HG03575 (cell line): ENCODE measurements at regions not wholly inside any gene's neighbourhood (a gene's known extent, or its start where the extent isn't known, plus 50 kb on each side); places are given as distances from the start of the nearest gene placed in this dataset.
"Not testable (repeated sequence)": the region's sequence is repeated elsewhere in the genome, so short reads cannot be mapped to it uniquely, and the experiment has no call there.

Experiments
- ATAC-seq: cut with Tn5 transposase; IDR thresholded peaks from one replicate; pipeline ENCODE4 v1.9.1; 2021; ENCODE audit not compliant: unreplicated experiment, insufficient number of reproducible peaks, low FRiP score; ENCODE audit errors: extremely low read depth

DNA sequence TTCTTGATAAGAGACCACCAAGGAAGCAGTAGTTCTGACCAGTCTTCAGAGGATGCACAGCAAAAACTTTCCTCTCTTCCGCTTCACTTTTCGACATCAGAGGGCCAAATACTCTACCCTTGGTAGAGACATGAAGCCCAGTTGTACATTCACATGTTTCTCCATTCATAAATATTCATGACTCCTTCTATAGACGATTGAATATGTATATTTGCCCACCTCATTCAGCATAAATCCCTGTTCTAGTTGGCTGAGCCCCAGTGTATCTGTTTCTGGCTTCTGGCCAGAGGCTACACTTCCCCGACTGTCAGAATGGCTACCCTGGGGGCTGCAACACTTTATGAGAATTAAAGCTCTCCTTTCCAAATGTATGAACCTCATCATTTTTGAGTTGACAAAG, 258.5 kb downstream of the ASXL3 start:
- ATAC-seq, result no peak

DNA sequence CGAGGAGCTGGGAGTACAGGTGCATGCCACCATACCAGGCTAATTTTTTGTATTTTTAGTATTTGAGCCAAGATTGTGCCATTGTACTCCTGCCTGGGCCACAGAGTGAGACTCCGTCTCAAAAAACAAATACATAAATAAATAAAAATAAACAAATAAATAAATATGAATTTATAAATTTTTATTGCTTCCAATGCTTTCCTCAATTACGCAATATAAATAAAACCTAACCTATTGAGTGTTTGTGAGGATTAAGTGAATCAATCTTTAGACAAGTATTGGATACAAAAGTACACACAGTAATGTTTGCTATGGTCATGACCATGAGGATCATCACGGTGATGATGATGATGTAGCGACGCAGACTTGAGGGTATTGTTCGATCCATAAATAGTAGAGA, 257.4 kb downstream of the ASXL3 start:
- ATAC-seq, result no peak

DNA sequence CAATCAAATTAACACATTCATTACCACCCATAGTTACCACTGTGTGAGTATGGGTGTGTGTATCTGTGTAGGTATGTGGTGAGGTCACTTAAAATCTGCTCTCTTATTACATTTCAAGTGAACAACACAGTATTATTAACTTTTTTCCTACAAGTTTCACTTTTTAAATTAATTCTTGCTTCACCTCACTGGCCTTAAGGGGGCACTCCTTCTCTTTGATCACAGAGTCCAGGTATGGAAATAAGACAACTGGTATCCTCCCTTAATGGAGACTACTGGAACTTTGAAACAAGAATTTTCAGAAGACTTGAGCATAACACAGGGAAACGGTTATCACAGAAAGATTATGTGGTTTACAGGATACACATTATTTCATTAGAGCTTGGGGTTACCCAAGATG, 255.8 kb downstream of the ASXL3 start:
- no peak for ATAC-seq

DNA sequence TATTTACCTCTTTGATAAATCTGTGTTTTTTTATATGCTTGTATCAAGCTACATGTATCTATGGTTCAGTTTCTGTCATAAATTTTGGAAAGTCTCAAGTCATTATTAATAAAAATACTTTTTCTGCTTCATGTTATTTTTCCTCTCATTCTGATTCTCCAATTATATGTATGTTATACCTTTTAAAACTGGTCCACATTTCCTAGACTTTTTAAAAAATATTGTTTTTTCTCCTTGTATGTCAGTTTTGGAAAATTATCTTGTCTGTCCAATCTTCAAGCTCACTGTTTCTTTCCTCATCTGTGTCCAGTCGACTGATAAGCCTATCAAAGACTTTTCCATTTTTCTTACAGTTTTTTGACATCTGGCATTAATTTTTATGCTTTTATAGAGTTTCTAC, 253.4 kb downstream of the ASXL3 start:
- ATAC-seq, result no peak

DNA sequence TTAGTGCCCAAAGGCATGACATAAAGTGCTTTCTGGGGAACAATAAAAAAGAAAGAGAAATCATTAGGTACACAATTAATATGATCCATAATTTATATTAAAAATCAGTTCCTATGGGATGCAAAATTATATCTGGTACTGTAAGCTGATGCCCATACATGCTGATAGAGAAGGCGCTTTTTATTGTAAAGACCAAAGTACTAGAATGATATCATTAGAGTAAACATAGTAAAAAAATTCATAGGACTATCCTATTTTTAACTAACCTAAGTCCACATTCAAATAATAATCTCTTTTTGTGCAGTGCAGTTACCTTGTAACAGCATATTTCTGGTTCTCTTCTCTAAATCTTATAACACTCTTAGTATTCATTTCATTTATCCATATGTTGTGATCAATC, 252.2 kb downstream of the ASXL3 start:
- ATAC-seq, result no peak

DNA sequence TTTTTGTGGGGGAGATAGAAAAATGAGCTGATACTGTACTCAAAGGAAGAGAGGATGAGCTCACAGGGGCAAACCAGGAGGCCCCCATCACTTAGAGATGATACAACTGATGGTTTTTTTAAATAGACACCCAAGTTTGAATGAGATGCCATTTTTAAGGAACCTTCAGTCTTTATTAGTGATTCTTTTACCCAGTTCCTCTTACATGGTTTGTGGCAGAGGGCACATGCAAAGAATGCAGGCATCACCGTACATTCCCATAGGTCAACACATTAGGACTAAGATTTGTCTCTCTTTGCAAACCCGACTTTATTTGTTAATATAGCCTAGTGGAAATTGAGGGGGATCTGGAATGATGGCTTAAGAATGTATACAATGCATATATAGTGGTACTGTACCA, 250.9 kb downstream of the ASXL3 start:
- no peak for ATAC-seq

DNA sequence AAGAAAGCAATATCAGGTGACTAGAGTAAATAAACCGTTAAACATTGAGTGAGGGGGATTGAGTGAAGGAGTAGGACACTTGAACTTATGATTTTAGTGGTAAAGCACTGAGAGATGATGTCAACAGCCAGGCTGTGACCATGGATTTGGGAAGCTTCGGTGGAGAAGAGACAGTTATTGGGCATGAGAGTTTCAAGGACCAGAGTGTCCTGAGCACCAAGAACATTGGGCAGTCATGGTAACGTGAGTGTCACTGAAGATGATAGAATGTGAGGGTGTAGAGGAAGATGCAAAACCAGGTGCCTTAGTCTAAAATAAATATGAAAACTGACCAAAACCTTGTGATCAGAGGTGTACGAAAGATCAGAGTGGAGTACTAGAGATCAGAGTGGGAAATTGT, 248.1 kb downstream of the ASXL3 start:
- no peak for ATAC-seq

DNA sequence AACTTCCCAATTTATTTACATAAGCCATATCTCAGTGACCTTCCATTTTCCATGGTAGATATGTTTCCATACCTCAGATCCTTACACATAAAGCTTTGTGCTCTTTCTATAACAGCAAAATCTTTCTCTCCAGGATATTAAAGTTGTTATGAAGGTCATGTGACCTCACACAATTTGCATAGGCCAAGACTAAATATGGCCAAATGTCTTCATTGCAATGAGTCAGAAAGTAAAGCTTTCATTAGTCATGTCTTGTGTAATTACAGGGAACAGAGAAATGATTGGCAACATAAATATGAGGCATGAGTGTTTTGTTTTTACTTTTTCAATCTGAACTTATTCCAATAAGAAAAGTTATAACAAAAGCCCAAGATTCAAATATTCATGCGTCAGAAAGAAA, 243.5 kb downstream of the ASXL3 start:
- no peak for ATAC-seq

DNA sequence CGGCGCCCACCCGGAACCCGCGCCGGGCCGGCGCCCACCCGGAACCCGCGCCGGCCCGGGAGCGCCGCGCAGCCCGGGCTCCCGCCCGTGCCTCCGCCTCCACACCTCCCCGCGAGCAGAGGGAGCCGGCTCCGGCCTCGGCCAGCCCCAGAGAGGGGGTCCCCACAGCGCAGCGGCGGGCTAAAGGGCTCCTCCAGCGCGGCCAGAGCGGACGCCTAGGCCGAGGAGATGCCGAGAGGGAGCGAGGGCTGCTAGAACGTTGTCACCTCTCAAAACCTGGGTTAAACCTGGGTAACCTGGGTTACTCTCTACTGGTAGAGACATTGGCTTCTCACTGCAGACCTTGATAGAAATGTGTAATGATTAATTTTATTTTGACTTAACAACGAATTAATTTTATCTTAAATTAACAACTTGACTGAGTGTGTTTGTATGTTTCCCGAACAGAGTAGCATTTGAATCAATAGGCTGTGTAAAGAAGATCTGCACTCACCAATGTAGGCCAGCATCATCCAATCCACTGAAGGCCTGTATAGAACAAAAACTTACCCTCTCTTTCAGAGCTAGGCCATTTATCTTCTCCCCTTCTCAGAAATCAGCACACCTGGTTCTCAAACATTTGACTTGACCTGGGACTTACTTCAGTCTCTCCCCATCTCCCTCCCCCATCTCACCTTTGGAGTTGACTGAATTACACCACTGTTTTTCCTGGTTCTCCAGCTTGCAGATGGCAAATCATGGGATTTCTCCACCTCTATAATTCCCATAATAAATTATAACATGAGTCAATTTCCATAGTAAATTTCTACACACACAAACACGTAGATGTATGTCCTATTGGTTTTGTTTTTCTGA, 242.7 kb downstream of the ASXL3 start:
- no peak for ATAC-seq

DNA sequence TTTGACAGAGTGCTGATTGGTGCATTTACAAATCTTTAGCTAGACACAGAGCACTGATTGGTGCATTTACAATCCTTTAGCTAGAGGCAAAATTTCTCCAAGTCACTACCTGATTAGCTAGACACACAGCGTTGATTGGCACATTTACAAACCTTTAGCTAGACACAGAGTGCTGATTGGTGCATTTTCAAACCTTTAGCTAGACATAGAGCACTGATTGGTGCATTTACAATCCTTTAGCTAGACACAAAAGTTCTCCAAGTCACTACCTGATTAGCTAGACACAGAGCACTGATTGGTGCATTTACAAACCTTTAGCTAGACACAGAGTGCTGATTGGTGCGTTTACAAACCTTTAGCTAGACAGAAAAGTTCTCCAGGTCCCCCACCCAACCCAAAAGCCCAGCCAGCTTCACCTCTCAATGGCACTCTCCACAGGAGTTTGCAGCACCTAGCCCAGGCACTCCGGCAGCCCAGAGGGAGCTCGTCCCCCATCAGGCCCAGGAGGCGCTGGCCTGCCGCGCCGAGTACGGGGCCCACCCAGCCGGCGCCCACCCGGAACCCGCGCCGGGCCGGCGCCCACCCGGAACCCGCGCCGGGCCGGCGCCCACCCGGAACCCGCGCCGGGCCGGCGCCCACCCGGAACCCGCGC, 241.8 kb downstream of the ASXL3 start:
- not testable (repeated sequence) for ATAC-seq

DNA sequence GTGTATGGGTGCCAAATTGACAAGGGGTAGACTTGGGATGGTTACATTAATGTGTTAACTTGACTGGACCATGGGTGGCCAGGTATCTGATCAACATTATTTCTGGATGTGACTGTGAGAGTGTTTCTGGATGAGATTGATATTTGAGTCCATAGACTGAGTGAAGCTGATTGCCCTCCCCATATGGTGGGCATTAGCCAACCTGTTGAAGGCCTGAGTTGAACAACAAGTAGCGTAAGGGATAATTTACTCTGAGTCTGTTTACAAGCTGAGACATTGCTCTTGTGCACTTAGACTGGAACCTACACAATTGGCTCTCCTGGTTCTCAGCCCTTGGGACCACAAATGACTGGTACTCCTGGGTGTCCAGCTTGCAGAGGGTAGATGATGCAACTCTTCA, 240.1 kb downstream of the ASXL3 start:
- ATAC-seq, result no peak

DNA sequence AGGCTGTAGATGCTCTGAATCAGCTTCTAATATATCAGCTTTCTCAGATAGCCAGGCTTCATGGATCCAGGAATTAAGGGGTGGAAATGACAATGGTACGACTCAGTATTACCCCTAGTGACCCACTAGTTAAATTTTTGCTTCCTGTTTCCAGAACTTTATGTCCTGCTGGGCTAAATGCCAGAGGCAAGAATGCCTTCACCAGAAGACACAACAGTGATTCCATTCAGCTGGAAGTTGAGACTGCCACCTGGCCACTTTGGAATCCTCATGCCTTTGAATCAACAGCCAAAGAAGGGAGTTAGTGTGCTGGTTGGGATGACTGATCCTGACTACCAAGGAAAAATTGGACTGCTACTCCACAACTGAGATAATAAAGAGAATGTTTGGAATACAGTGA, 239.1 kb downstream of the ASXL3 start:
- no peak for ATAC-seq

DNA sequence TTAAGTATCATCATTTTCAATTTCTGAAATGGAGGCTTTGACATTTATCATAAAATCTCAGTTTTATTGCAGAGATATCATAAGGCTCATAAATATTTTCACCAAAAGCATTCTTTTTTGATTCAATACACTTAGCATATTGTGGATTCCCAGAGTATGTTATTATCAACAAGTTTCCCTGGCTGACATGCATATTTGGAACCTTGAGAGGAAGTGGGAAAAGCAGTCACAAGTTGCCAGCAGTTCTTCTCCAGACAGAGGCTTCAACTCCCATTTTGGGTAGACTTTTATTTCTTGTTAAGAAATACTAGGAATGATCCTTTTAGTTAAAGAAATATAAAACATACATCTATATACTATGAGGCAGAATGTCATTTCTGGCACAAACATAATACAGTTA, 236.5 kb downstream of the ASXL3 start:
- ATAC-seq, result no peak

DNA sequence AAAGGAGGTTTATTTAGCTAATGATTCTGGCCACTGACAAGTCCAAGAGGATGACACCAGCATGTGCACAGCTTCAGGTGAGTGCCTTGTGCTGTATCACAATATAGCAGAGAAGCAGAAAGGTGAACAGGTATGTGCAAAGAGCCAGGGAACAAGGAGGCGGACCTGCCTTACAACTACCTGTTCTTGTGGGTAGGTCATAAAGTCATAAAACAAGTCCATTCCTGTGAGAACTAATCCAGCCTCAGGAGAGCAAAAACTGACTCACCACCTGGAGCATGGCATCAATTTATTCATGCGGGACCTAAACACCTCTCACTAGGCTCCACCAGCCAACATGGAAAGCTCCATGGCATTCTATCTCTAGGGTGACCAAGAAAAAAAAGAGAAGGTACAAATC, 234.2 kb downstream of the ASXL3 start:
- no peak for ATAC-seq

DNA sequence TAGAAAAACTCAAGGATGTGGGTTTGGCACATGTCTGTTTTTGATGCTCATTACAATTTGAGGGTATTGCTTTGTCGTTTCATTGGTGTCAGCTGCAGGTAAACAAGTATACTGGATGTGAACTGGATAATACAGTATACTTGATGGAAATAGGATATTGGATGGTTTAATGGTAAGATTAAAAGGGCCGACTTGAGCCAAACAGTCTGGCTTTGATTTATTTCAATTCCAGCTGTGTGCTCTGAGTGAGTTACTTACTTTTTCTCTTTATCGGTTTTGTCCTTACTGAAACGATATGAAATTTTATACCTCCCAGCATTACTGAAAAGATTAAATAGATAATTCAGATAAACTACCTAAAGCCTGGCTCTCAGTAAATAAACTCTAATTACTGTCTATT, 227.6 kb downstream of the ASXL3 start:
- no peak for ATAC-seq

DNA sequence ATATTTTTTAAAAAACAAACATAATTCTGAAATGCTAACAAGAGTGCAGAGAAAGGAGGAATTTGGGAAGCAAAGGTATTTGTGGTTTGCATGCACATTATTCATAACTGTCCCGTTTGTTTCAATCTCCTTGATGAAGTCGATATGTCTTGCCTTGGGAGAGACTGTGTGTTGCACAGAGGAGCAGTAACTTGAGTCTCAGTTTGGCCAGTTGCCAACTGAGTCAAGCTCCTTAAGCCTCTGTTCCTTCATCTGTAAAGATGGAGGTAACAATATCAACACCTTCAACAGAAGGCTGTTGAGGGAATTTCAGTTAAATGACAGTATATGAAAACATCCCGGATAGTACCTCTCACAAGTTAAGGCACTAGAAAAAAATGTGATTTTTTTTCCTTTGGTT, 226.2 kb downstream of the ASXL3 start:
- no peak for ATAC-seq

DNA sequence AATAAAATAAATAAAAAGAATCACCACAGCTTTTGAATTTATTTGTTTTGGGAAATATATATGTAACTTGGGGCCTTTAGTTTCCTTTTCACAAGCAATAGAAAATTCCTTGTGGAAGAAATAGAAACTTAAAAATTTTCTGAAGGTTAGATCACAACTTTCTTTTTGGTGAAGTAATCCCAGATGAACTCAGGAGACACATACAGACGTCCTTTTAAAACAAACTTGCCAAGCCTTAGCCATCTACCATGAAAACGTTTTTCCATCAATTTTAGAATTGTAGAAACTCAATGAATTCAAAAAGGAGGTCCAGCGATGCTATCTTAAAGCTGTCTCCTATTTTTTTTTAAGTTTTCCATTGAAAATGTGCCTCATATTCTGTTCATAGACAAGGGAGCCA, 225.6 kb downstream of the ASXL3 start:
- no peak for ATAC-seq

DNA sequence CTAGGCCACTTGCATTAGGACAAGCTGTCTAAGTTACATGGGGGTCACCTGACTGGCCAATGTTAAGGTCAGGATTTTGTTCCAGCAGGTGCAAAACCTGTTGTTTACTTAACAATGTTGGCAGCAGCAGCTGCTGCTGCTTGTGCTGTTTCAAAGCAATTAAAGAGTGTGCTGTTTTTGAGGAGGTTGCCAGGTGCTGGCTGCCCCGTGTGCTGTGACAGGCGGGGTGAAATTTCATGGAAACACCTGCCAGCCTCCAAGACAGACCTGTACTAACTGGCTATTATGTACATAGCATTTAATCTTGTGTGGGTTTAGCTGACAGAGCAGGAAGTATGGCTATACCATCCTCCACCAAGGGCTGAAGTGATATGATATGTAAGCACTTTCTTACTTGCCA, 224.9 kb downstream of the ASXL3 start:
- ATAC-seq, result no peak
